ENCODE measurements at regions not wholly inside any gene's neighbourhood (a gene's known extent, or its start where the extent isn't known, plus 50 kb on each side); places are given as distances from the start of the nearest gene placed in this dataset.

DNA sequence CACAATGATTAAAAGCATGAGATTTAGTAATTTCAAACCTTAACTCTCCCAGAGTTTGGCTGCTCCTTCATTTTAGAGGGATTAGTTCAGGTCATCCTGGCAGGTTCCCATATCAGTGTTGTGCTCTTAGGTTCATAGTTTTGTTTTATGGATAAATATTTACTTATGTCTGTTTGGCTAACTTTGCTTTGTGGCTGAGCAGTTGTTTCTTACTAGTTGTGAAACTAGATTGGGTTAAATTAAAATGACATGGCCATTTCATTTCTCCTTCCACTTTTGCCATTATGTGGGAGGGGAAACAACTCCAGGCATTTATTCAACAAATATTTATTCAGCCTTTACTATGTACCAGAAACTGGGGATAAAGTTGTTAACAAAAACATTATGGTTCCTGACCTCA is 158.8 kb downstream of the TMTC3 start:
- H3K4me1 Mint-ChIP-seq = no peaks in the 10 kb centered on the region
- H3K4me3 Mint-ChIP-seq = no peak overlapping the region

GRCh38 chr12:88303335-88303734 is 161.2 kb downstream of the TMTC3 start:
- no peak for DNase-seq
- Mint-ChIP-seq H3K9me3 (peaks cover 0 to 1% of the 10 kb centered on the region in 2 donors), H3K4me1 (no peaks in the 10 kb centered on the region), H3K27ac (no peak overlapping the region), H3K36me3 (no peaks in the 10 kb centered on the region), H3K4me3 (no peak overlapping the region), H3K27me3 (no peaks in the 10 kb centered on the region)
- ATAC-seq (replicated peaks) = no peak

More for the DNA sequence above, 158.8 kb downstream of the TMTC3 start:
- peaks cover 0 to 1% of the 10 kb centered on the region in 2 donors for H3K9me3 Mint-ChIP-seq
- DNase-seq (no peak), ATAC-seq (replicated peaks) (no peak)
- H3K36me3 Mint-ChIP-seq = no peaks in the 10 kb centered on the region
- H3K27ac Mint-ChIP-seq = no peak overlapping the region
- no peaks in the 10 kb centered on the region for H3K27me3 Mint-ChIP-seq

- Mint-ChIP-seq H3K27ac (no peak overlapping the region), H3K4me1 (no peaks in the 10 kb centered on the region), H3K9me3 (peaks cover 0 to 1% of the 10 kb centered on the region in 2 donors), H3K4me3 (no peak overlapping the region), H3K27me3 (no peaks in the 10 kb centered on the region), H3K36me3 (no peaks in the 10 kb centered on the region)
- ATAC-seq (replicated peaks) (no peak), DNase-seq (no peak)
These were observed 163.3 kb downstream of the TMTC3 start for GRCh38 chr12:88305254-88305890.

DNA sequence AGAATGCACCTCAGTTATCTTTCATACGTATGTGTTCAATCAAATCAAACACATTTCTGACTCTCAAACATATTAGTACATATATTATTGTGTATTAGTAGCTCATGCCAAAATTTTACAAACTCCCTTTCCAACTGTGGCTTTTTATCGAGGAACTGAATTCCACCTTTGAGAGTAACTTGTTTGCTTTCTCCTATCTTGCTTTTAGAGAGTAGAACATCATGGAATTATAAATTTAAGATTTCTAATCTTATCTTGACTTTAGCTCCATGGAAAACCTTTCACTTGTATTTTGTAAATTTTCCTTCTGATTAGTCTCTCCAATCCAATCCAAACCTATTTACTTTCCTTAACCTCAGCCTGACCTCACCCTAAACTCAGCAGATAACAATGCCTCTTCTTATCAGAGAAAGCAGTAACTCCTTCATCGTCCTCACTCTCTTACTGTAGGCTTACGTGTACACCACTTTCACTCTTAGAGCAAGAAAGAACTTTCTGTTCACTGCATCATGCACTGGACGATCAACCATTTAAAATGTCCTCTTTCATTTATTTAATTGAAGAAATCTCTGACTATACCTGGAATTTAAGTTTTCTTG is 164.5 kb downstream of the TMTC3 start:
- no peak overlapping the region for H3K4me3 Mint-ChIP-seq
- H3K27ac Mint-ChIP-seq = no peak overlapping the region
- H3K9me3 Mint-ChIP-seq = no peaks in the 10 kb centered on the region
- no peaks in the 10 kb centered on the region for H3K36me3 Mint-ChIP-seq
- no peaks in the 10 kb centered on the region for H3K27me3 Mint-ChIP-seq
- no peaks in the 10 kb centered on the region for H3K4me1 Mint-ChIP-seq
- ATAC-seq (replicated peaks) = no peak
- DNase-seq = no peak

GRCh38 chr12:88307961-88308360 is 165.9 kb downstream of the TMTC3 start:
- Mint-ChIP-seq H3K4me1 (no peaks in the 10 kb centered on the region), H3K9me3 (no peaks in the 10 kb centered on the region), H3K36me3 (no peaks in the 10 kb centered on the region), H3K4me3 (no peak overlapping the region), H3K27me3 (no peaks in the 10 kb centered on the region), H3K27ac (no peak overlapping the region)
- no peak for DNase-seq
- no peak for ATAC-seq (replicated peaks)

- no peaks in the 10 kb centered on the region for H3K27me3 Mint-ChIP-seq
- no peak for DNase-seq
- H3K4me1 Mint-ChIP-seq = no peaks in the 10 kb centered on the region
- H3K9me3 Mint-ChIP-seq = no peaks in the 10 kb centered on the region
- H3K4me3 Mint-ChIP-seq = no peak overlapping the region
- no peak overlapping the region for H3K27ac Mint-ChIP-seq
- ATAC-seq (replicated peaks) = no peak
- no peaks in the 10 kb centered on the region for H3K36me3 Mint-ChIP-seq
These were observed 166.7 kb downstream of the TMTC3 start for GRCh38 chr12:88308825-88309224.

DNA sequence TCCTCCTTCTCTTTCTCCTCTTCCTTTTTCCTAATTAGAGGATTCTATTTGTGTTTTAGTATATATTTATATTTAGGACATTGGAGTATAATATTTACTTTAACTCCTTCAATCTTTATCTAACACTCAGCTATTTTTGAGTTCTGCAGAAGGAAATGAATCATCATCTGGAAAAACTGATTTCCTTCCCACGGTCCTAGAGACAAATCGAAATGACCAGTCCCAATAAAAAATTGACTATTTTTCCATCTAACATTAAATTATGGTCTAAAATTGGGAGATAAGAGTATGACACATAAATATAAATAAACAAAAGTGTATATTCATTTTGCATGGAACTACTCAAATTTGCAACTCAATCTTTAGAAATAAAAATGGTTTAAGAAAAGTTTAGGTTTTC is 167.4 kb downstream of the TMTC3 start:
- H3K4me1 Mint-ChIP-seq = no peaks in the 10 kb centered on the region
- H3K27ac Mint-ChIP-seq = no peak overlapping the region
- no peaks in the 10 kb centered on the region for H3K27me3 Mint-ChIP-seq
- no peak for ATAC-seq (replicated peaks)
- no peaks in the 10 kb centered on the region for H3K9me3 Mint-ChIP-seq
- no peaks in the 10 kb centered on the region for H3K36me3 Mint-ChIP-seq
- DNase-seq = no peak
- H3K4me3 Mint-ChIP-seq = no peak overlapping the region

GRCh38 chr12:88310069-88310468 is 168.0 kb downstream of the TMTC3 start:
- DNase-seq = no peak
- H3K4me1 Mint-ChIP-seq = no peaks in the 10 kb centered on the region
- H3K4me3 Mint-ChIP-seq = no peak overlapping the region
- H3K27ac Mint-ChIP-seq = no peak overlapping the region
- peaks cover 0 to 4% of the 10 kb centered on the region in 2 donors for H3K9me3 Mint-ChIP-seq
- ATAC-seq (replicated peaks) = no peak
- H3K36me3 Mint-ChIP-seq = no peaks in the 10 kb centered on the region
- no peaks in the 10 kb centered on the region for H3K27me3 Mint-ChIP-seq

DNA sequence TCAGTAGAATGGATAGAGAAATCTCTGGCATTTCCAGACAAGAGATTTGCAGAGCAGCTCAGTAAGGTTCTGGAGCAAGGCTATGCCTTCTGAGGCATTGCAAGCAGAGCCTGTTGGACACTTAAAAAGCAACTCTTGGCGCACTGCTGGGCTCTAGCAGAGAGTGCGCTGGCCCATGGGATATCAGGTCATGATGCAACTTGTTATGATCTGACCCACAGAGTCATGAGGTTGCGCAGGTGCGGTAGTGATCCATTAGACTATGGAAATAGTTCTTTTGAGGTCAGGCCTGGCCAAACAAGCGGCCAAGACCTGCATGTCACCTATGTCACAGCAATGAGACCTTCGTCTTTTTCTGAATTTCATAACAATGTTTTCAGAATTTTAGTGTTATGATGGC is 168.6 kb downstream of the TMTC3 start:
- H3K4me1 Mint-ChIP-seq = no peaks in the 10 kb centered on the region
- ATAC-seq (replicated peaks) (no peak), DNase-seq (no peak)
- H3K4me3 Mint-ChIP-seq = no peak overlapping the region
- H3K36me3 Mint-ChIP-seq = no peaks in the 10 kb centered on the region
- H3K9me3 Mint-ChIP-seq = peaks cover 0 to 4% of the 10 kb centered on the region in 2 donors
- no peak overlapping the region for H3K27ac Mint-ChIP-seq
- H3K27me3 Mint-ChIP-seq = no peaks in the 10 kb centered on the region

- no peak overlapping the region for H3K27ac Mint-ChIP-seq
- peaks cover 3 to 9% of the 10 kb centered on the region in 2 donors for H3K9me3 Mint-ChIP-seq
- H3K4me3 Mint-ChIP-seq = no peak overlapping the region
- ATAC-seq (replicated peaks) = no peak
- no peaks in the 10 kb centered on the region for H3K36me3 Mint-ChIP-seq
- H3K27me3 Mint-ChIP-seq = no peaks in the 10 kb centered on the region
- H3K4me1 Mint-ChIP-seq = no peaks in the 10 kb centered on the region
- DNase-seq = no peak
These were observed 171.4 kb downstream of the TMTC3 start for GRCh38 chr12:88313554-88313953.

DNA sequence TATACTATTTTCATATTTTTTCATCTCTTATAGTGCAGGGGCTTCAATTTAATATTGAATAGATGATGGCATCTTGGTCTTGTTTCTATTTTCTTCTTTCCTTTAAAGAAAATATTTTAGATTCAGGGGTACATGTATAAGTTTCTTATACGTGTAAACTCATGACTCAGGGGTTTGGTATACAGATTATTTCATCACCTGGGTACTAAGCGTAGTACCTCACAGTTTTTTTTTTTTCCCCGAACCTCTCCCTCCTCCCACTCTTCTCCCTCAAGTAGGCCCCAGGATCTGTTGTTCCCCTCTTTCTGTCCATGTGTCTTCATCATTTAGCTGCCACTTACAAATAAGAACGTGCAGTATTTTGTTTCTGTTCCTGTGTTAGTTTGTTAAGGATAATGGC is 172.6 kb downstream of the TMTC3 start:
- no peak for ATAC-seq (replicated peaks)
- Mint-ChIP-seq H3K27ac (no peak overlapping the region), H3K4me1 (no peaks in the 10 kb centered on the region), H3K9me3 (peaks cover 3 to 9% of the 10 kb centered on the region in 2 donors), H3K36me3 (no peaks in the 10 kb centered on the region), H3K27me3 (no peaks in the 10 kb centered on the region), H3K4me3 (no peak overlapping the region)
- no peak for DNase-seq

- Mint-ChIP-seq H3K27ac (no peak overlapping the region), H3K4me1 (no peaks in the 10 kb centered on the region), H3K4me3 (no peak overlapping the region), H3K36me3 (no peaks in the 10 kb centered on the region), H3K9me3 (peaks cover 3 to 9% of the 10 kb centered on the region in 2 donors), H3K27me3 (no peaks in the 10 kb centered on the region)
- ATAC-seq (replicated peaks) (no peak), DNase-seq (no peak)
These were observed 176.6 kb downstream of the TMTC3 start for GRCh38 chr12:88318726-88319125.

GRCh38 chr12:88325076-88325815 is 183.1 kb downstream of the TMTC3 start:
- H3K36me3 Mint-ChIP-seq = no peaks in the 10 kb centered on the region
- peaks cover 0 to 2% of the 10 kb centered on the region in 2 donors for H3K9me3 Mint-ChIP-seq
- ATAC-seq (replicated peaks) = no peak
- H3K27me3 Mint-ChIP-seq = no peaks in the 10 kb centered on the region
- no peak overlapping the region for H3K4me3 Mint-ChIP-seq
- H3K27ac Mint-ChIP-seq = no peak overlapping the region
- DNase-seq = no peak
- no peaks in the 10 kb centered on the region for H3K4me1 Mint-ChIP-seq

DNA sequence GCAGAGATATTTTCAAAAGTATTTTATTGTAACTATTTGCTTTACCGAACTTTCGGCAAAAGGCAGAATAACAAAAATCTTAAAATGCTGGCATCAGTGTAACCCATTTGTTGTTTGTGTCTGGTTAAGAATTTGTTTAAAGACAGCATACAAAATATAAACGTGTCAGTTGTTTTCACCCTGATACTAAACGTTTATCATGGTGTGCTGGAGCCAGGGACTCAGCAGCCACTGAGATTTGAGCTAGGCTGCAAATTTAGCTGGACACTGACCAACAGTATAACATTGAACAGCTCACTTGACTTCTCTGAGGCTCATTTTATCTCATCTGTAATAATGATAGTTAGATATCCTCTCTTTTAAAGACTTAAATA is 183.7 kb downstream of the TMTC3 start:
- no peak for ATAC-seq (replicated peaks)
- H3K27ac Mint-ChIP-seq = no peak overlapping the region

GRCh38 chr12:88327276-88327675 is 185.2 kb downstream of the TMTC3 start:
- DNase-seq (no peak), ATAC-seq (replicated peaks) (no peak)
- Mint-ChIP-seq H3K36me3 (no peaks in the 10 kb centered on the region), H3K9me3 (peaks cover 0 to 2% of the 10 kb centered on the region in 2 donors), H3K4me1 (no peaks in the 10 kb centered on the region), H3K27me3 (no peaks in the 10 kb centered on the region), H3K4me3 (no peak overlapping the region), H3K27ac (no peak overlapping the region)

More for the DNA sequence above, 183.7 kb downstream of the TMTC3 start:
- no peaks in the 10 kb centered on the region for H3K27me3 Mint-ChIP-seq
- no peaks in the 10 kb centered on the region for H3K36me3 Mint-ChIP-seq
- DNase-seq = no peak
- H3K4me3 Mint-ChIP-seq = no peak overlapping the region
- no peaks in the 10 kb centered on the region for H3K4me1 Mint-ChIP-seq
- peaks cover 0 to 2% of the 10 kb centered on the region in 2 donors for H3K9me3 Mint-ChIP-seq

All from stimulated activated naive B cell treated with anti-CD40 and anti-IgM and Interleukin-4, amounts not matched to agents 10 μg/mL and 1 μg/mL and 100 μg/mL, for 72 hours (primary cell).